ENCODE measurements at regions not wholly inside any gene's neighbourhood (a gene's known extent, or its start where the extent isn't known, plus 50 kb on each side); places are given as distances from the start of the nearest gene placed in this dataset.

GRCh38 chr6:8830794-8831193, 395.4 kb upstream of the SLC35B3 start:
- Histone ChIP-seq H3K4me1 (no peaks in the 10 kb centered on the region), H3K9me3 (no peaks in the 10 kb centered on the region), H3K36me3 (no peaks in the 10 kb centered on the region), H3K4me3 (no peak overlapping the region), H3K27me3 (no peaks in the 10 kb centered on the region), H3K27ac (no peak overlapping the region)
- ATAC-seq (no peak), DNase-seq (no peak)
- intact Hi-C loops (cut with DNase I; ENCODE audit: low total_unique reads) = no loop called here
- in situ Hi-C loops (cut with MboI; ENCODE audit: low sequenced_read_pairs in 4 of 4) = no loop called here
- TF ChIP-seq CTCF (IDR thresholded peaks at IDR 0.05 in 4 of 5, conservative IDR thresholded peaks at IDR 0.05 in 1 of 5) (no peak), POLR2A (IDR thresholded peaks at IDR 0.05) (no peak)

GRCh38 chr6:8829796-8830195, 394.5 kb upstream of the SLC35B3 start:
- TF ChIP-seq CTCF (IDR thresholded peaks at IDR 0.05 in 4 of 5, conservative IDR thresholded peaks at IDR 0.05 in 1 of 5) (no peak), POLR2A (IDR thresholded peaks at IDR 0.05) (no peak)
- in situ Hi-C loops (cut with MboI; ENCODE audit: low sequenced_read_pairs in 4 of 4) = no loop called here
- H3K27me3 ChIP-seq = no peaks in the 10 kb centered on the region
- no peak overlapping the region for H3K4me3 ChIP-seq
- ATAC-seq (no peak), DNase-seq (no peak)
- no peaks in the 10 kb centered on the region for H3K36me3 ChIP-seq
- H3K9me3 ChIP-seq = no peaks in the 10 kb centered on the region
- H3K4me1 ChIP-seq = no peaks in the 10 kb centered on the region
- intact Hi-C loops (cut with DNase I; ENCODE audit: low total_unique reads) = no loop called here
- H3K27ac ChIP-seq = no peak overlapping the region

GRCh38 chr6:8829296-8829695, 394.0 kb upstream of the SLC35B3 start:
- no peaks in the 10 kb centered on the region for H3K27me3 ChIP-seq
- no peak for DNase-seq
- in situ Hi-C loops (cut with MboI; ENCODE audit: low sequenced_read_pairs in 4 of 4) (no loop called here), intact Hi-C loops (cut with DNase I; ENCODE audit: low total_unique reads) (no loop called here)
- no peak overlapping the region for H3K27ac ChIP-seq
- no peak overlapping the region for H3K4me3 ChIP-seq
- ATAC-seq = no peak
- TF ChIP-seq POLR2A (IDR thresholded peaks at IDR 0.05) (no peak), CTCF (IDR thresholded peaks at IDR 0.05 in 4 of 5, conservative IDR thresholded peaks at IDR 0.05 in 1 of 5) (no peak)
- H3K4me1 ChIP-seq = no peaks in the 10 kb centered on the region
- H3K9me3 ChIP-seq = no peaks in the 10 kb centered on the region
- H3K36me3 ChIP-seq = no peaks in the 10 kb centered on the region

DNA sequence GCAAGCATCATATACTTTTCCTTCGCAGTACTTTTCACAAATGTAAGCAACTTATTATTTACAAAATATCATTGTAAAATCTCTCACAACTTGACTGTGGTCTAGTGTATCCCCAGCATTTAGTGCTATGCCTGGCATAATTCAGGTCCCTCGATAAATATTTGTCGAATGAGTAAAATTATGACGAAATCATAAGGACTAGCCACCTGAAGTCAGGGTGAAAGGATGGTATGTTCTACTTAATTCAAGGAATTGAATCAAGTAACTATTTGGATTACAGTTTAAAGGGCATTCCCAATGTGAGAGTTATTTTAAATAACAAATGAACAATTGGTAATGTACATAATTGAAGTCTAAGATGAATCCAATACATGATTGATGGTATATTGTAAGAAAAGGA, 393.0 kb upstream of the SLC35B3 start:
- no peak overlapping the region for H3K27ac ChIP-seq
- no peaks in the 10 kb centered on the region for H3K36me3 ChIP-seq
- intact Hi-C loops (cut with DNase I; ENCODE audit: low total_unique reads) (no loop called here), in situ Hi-C loops (cut with MboI; ENCODE audit: low sequenced_read_pairs in 4 of 4) (no loop called here)
- H3K27me3 ChIP-seq = no peaks in the 10 kb centered on the region
- no peak for TF ChIP-seq POLR2A (IDR thresholded peaks at IDR 0.05)
- no peak for TF ChIP-seq CTCF (IDR thresholded peaks at IDR 0.05 in 4 of 5, conservative IDR thresholded peaks at IDR 0.05 in 1 of 5)
- no peak overlapping the region for H3K4me3 ChIP-seq
- no peaks in the 10 kb centered on the region for H3K4me1 ChIP-seq
- ATAC-seq (no peak), DNase-seq (no peak)
- no peaks in the 10 kb centered on the region for H3K9me3 ChIP-seq

- Histone ChIP-seq H3K9me3 (peaks cover 0 to 3% (median 0%) of the 10 kb centered on the region in 3 donors), H3K27ac (no peak overlapping the region), H3K27me3 (no peaks in the 10 kb centered on the region), H3K36me3 (no peaks in the 10 kb centered on the region), H3K4me3 (no peak overlapping the region), H3K4me1 (no peaks in the 10 kb centered on the region)
- intact Hi-C loops (cut with DNase I; ENCODE audit: low total_unique reads) = no loop called here
- ATAC-seq (no peak), DNase-seq (no peak)
- in situ Hi-C loops (cut with MboI; ENCODE audit: low sequenced_read_pairs in 4 of 4) = no loop called here
- TF ChIP-seq CTCF (IDR thresholded peaks at IDR 0.05 in 4 of 5, conservative IDR thresholded peaks at IDR 0.05 in 1 of 5) (no peak), POLR2A (IDR thresholded peaks at IDR 0.05) (no peak)
These were observed 390.4 kb upstream of the SLC35B3 start for GRCh38 chr6:8825726-8826125.

All from gastrocnemius medialis (tissue), 4 donors.